Middle frontal gyrus (tissue), 1 donor: ENCODE measurements at regions not wholly inside any gene's neighbourhood (a gene's known extent, or its start where the extent isn't known, plus 50 kb on each side); places are given as distances from the start of the nearest gene placed in this dataset.
"Not testable (repeated sequence)": the region's sequence is repeated elsewhere in the genome, so short reads cannot be mapped to it uniquely, and the experiment has no call there.

Experiments
- DNase-seq: peaks from one replicate; pipeline ENCODE4 v3.0.0-alpha.2; 2015; ENCODE audit warnings: low spot score; ENCODE audit errors: extremely low spot score

DNA sequence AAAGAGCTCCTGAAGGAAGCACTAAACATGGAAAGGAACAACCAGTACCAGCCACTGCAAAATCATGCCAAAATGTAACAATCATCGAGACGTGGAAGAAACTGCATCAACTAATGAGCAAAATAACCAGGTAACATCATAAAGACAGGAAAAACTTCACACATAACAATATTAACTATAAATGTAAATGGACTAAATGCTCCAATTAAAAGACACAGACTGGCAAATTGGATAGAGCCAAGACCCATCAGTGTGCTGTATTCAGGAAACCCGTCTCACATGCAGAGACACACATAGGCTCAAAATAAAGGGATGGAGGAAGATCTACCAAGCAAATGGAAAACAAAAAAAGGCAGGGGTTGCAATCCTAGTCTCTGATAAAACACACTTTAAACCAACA, 83.9 kb upstream of the TSLP start:
- DNase-seq: not testable (repeated sequence)

DNA sequence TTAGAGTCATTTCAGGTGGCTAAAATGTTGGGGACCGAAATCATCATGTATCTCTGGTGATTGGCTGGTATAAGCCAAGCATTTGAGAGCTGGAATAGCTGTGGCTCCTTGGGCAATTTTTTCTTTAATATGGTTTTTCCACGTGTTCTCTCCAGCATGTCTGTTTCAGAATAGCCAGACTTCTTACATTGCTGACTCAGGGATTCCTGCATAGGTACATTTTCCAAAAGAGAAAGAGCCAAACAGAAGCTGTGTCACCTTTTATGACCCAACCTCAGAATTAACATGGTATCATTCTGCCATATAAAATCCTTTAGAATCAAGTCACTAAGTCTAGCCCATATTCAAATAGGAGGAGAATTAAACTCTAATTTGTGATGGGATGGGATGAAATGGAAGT, 74.8 kb upstream of the TSLP start:
- no peak for DNase-seq

DNA sequence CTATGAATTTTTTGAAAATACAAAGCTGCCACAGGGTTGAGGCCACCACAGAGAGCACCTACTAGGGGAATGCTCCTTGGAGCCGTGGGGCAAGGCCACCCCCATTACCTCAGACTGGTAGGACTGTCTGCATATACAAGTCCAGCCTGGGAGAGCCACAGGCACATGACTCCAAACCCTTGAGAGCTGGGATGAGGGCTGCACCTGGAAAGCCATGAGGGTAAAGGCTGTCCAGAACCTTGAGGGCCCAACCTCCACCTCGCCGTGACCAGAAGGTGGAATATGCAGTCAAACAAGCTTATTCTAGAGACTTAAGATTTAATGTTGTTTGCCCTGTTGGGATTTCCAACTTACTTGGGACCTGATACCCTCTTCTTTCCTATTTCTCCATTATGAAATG, 69.5 kb upstream of the TSLP start:
- no peak for DNase-seq

- no peak for DNase-seq
Observed at GRCh38 chr5:111003623-111004022, 67.9 kb upstream of the TSLP start.

GRCh38 chr5:111004291-111004690, 67.2 kb upstream of the TSLP start:
- no peak for DNase-seq

GRCh38 chr5:111010783-111011182, 60.7 kb upstream of the TSLP start:
- DNase-seq: no peak

GRCh38 chr5:111013011-111013410, 58.5 kb upstream of the TSLP start:
- DNase-seq: no peak

DNA sequence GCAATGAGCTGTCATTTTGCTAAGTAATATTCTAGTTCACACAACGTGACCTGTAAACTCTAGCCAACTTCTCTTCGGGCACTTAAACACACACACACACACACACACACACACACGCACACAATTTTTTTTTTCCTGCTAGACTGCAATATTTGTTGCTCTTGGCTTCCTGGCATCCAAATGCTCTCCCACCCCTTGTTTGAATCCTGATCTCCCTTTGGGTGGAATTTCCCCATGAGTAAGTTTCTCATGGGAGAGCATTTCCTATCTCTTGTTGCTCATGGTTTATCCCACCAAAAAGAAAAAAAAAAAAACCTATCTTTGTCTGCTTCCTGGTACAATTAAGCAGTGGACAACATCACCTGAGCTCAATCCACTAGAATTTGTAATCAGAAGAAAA, 54.7 kb upstream of the TSLP start:
- no peak for DNase-seq

- no peak for DNase-seq
Observed at GRCh38 chr5:111017731-111018130, 53.8 kb upstream of the TSLP start.
